GM23338 (cell line): ENCODE measurements at regions not wholly inside any gene's neighbourhood (a gene's known extent, or its start where the extent isn't known, plus 50 kb on each side); places are given as distances from the start of the nearest gene placed in this dataset.

Experiments
- ATAC-seq: fragments of 200-7000 bp; cut with Tn5 transposase; 3 replicates; pipeline ENCODE4 v1.9.1; 2020
- DNase-seq: peaks from one replicate; pipeline ENCODE4 v3.0.0-alpha.2; 2015; ENCODE audit warnings: low spot score
- H2AFZ ChIP-seq: fragments of 200-600 bp; sonication (generic); 2 replicates; pipeline ENCODE4 v1.8.0; 2016; ENCODE audit warnings: antibody characterized with exemption, mild to moderate bottlenecking, moderate library complexity
- H3F3A ChIP-seq: fragments of 200-600 bp; sonication (generic); replicated peaks from 2 replicates; pipeline ENCODE4 v1.8.0; 2017; ENCODE audit warnings: antibody characterized with exemption, mixed run types, low read depth
- H3K27ac ChIP-seq: fragments of 200-600 bp; sonication (generic); 2 replicates; pipeline ENCODE4 v1.6.1; 2016; ENCODE audit warnings: low read depth
- H3K27me3 ChIP-seq: fragments of 200-600 bp; sonication (generic); 2 replicates; pipeline ENCODE4 v1.8.0; 2016; ENCODE audit warnings: mild to moderate bottlenecking, mixed run types, moderate library complexity; ENCODE audit not compliant: insufficient read depth
- H3K36me3 ChIP-seq: fragments of 200-600 bp; sonication (generic); 2 replicates; pipeline ENCODE4 v1.8.0; 2016; ENCODE audit warnings: mild to moderate bottlenecking; ENCODE audit not compliant: insufficient read depth
- H3K4me1 ChIP-seq: fragments of 200-600 bp; sonication (generic); 2 replicates; pipeline ENCODE4 v1.8.0; 2016; ENCODE audit warnings: mild to moderate bottlenecking, moderate library complexity; ENCODE audit not compliant: insufficient read depth
- H3K4me2 ChIP-seq: fragments of 200-600 bp; sonication (generic); 2 replicates; pipeline ENCODE4 v1.7.1; 2017; ENCODE audit warnings: mixed run types
- H3K4me3 ChIP-seq: fragments of 200-600 bp; sonication (generic); 2 replicates; pipeline ENCODE4 v1.6.1; 2016; ENCODE audit warnings: mixed run types
- H3K79me2 ChIP-seq: fragments of 200-600 bp; sonication (generic); replicated peaks from 2 replicates; pipeline ENCODE4 v1.8.0; 2017; ENCODE audit warnings: mild to moderate bottlenecking; ENCODE audit not compliant: insufficient read depth
- H3K9me2 ChIP-seq: fragments of 200-600 bp; sonication (generic); 2 replicates; pipeline ENCODE4 v1.8.0; 2017; ENCODE audit not compliant: insufficient read depth
- H4K20me1 ChIP-seq: fragments of 200-600 bp; sonication (generic); replicated peaks from 2 replicates; pipeline ENCODE4 v1.8.0; 2017; ENCODE audit warnings: mild to moderate bottlenecking; ENCODE audit not compliant: insufficient read depth
- H3K27ac Mint-ChIP-seq: 2 replicates; pipeline ENCODE4 v1.8.0; 2020; ENCODE audit warnings: inconsistent platforms, mild to moderate bottlenecking, moderate library complexity, mixed read lengths
- H3K27me3 Mint-ChIP-seq: 3 replicates; pipeline ENCODE4 v1.8.0; 2022; ENCODE audit warnings: low read depth, mild to moderate bottlenecking, moderate library complexity, mixed read lengths, inconsistent platforms; ENCODE audit not compliant: insufficient read depth, poor library complexity
- H3K36me3 Mint-ChIP-seq: 3 replicates; pipeline ENCODE4 v1.8.0; 2021; ENCODE audit warnings: low read depth, mild to moderate bottlenecking, inconsistent platforms, moderate library complexity, mixed read lengths
- H3K4me1 Mint-ChIP-seq: 3 replicates; pipeline ENCODE4 v1.8.0; 2020; ENCODE audit warnings: mild to moderate bottlenecking, inconsistent platforms, mixed read lengths
- H3K4me3 Mint-ChIP-seq: 3 replicates; pipeline ENCODE4 v1.8.0; 2021; ENCODE audit warnings: moderate library complexity, mild to moderate bottlenecking, inconsistent platforms, mixed read lengths
- H3K9me3 Mint-ChIP-seq: 3 replicates; pipeline ENCODE4 v1.8.0; 2020; ENCODE audit warnings: moderate library complexity, mild to moderate bottlenecking, inconsistent platforms, mixed read lengths
- NANOG ChIP-seq: IDR thresholded peaks from 2 replicates; pipeline ENCODE4 v1.6.1; 2016; ENCODE audit warnings: antibody characterized with exemption, borderline replicate concordance
- TF ChIP-seq, protein P1 (sequence below): fragments of 250-450 bp; sonication (Bioruptor Pico); IDR thresholded peaks from 2 replicates; pipeline ENCODE4 v1.5.0; 2020; ENCODE audit warnings: mild to moderate bottlenecking, moderate library complexity
- TF ChIP-seq, protein P2 (sequence below), 2 experiments: fragments of 200-600 bp in 1 of 2; sonication (generic) in 1 of 2; conservative IDR thresholded peaks; 2 replicates each; pipeline versions ENCODE4 v1.5.1 to v1.6.1; 2016 to 2017; ENCODE audit warnings: antibody characterized with exemption in 2 of 2, low read depth in 2 of 2, mild to moderate bottlenecking in 2 of 2, moderate library complexity in 1 of 2

DNA sequence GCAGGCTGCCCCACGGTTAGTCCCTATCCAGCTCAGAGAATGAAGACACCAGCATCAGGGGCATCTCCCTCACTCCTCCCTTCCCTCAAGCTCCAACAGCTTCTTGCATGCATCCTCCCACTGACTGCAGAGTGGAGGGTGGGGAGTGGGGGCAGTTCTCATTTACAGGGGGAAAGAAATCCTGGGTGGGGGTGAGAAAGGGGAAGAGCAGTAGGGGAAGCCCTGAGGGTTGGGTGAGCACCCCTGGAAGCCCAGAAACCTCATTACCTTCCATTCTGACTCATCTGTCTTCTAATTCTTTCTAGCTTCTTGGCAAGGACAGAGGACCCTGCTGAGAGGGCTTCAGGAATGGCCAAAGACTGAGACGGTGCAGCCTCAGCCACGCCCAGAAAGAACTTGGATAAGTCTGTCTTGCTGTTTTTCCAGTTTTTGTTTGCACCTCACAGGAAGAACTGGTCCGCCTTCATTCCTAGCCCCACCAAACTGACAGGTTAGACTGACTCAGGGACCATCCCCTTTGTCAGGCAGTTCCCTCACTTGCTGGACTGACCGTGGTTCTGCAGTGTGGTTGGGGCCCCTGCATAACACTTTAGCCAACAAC lies 52.5 kb upstream of the WSB1 start:
- Histone ChIP-seq H3K27me3 (no peaks in the 10 kb centered on the region), H3K4me2 (no peak overlapping the region), H3K27ac (no peak overlapping the region), H3K4me3 (no peak overlapping the region), H3K4me1 (peaks cover 11% of the 10 kb centered on the region), H3F3A (no peaks in the 10 kb centered on the region), H3K9me2 (no peaks in the 10 kb centered on the region), H4K20me1 (no peaks in the 10 kb centered on the region), H2AFZ (0 out of 2 replicates have a peak overlapping the region, but pooled peaks have one; percentile 38), H3K36me3 (no peaks in the 10 kb centered on the region), H3K79me2 (no peaks in the 10 kb centered on the region)
- peak; percentile 28 for DNase-seq
- H3K27ac Mint-ChIP-seq, result no peak overlapping the region
- H3K4me1 Mint-ChIP-seq, result peaks cover 18% of the 10 kb centered on the region
- ATAC-seq, result no peak
- H3K9me3 Mint-ChIP-seq, result no peaks in the 10 kb centered on the region
- H3K4me3 Mint-ChIP-seq, result no peak overlapping the region
- peaks cover 10% of the 10 kb centered on the region for H3K27me3 Mint-ChIP-seq
- no peaks in the 10 kb centered on the region for H3K36me3 Mint-ChIP-seq
- TF ChIP-seq, protein P1, sequence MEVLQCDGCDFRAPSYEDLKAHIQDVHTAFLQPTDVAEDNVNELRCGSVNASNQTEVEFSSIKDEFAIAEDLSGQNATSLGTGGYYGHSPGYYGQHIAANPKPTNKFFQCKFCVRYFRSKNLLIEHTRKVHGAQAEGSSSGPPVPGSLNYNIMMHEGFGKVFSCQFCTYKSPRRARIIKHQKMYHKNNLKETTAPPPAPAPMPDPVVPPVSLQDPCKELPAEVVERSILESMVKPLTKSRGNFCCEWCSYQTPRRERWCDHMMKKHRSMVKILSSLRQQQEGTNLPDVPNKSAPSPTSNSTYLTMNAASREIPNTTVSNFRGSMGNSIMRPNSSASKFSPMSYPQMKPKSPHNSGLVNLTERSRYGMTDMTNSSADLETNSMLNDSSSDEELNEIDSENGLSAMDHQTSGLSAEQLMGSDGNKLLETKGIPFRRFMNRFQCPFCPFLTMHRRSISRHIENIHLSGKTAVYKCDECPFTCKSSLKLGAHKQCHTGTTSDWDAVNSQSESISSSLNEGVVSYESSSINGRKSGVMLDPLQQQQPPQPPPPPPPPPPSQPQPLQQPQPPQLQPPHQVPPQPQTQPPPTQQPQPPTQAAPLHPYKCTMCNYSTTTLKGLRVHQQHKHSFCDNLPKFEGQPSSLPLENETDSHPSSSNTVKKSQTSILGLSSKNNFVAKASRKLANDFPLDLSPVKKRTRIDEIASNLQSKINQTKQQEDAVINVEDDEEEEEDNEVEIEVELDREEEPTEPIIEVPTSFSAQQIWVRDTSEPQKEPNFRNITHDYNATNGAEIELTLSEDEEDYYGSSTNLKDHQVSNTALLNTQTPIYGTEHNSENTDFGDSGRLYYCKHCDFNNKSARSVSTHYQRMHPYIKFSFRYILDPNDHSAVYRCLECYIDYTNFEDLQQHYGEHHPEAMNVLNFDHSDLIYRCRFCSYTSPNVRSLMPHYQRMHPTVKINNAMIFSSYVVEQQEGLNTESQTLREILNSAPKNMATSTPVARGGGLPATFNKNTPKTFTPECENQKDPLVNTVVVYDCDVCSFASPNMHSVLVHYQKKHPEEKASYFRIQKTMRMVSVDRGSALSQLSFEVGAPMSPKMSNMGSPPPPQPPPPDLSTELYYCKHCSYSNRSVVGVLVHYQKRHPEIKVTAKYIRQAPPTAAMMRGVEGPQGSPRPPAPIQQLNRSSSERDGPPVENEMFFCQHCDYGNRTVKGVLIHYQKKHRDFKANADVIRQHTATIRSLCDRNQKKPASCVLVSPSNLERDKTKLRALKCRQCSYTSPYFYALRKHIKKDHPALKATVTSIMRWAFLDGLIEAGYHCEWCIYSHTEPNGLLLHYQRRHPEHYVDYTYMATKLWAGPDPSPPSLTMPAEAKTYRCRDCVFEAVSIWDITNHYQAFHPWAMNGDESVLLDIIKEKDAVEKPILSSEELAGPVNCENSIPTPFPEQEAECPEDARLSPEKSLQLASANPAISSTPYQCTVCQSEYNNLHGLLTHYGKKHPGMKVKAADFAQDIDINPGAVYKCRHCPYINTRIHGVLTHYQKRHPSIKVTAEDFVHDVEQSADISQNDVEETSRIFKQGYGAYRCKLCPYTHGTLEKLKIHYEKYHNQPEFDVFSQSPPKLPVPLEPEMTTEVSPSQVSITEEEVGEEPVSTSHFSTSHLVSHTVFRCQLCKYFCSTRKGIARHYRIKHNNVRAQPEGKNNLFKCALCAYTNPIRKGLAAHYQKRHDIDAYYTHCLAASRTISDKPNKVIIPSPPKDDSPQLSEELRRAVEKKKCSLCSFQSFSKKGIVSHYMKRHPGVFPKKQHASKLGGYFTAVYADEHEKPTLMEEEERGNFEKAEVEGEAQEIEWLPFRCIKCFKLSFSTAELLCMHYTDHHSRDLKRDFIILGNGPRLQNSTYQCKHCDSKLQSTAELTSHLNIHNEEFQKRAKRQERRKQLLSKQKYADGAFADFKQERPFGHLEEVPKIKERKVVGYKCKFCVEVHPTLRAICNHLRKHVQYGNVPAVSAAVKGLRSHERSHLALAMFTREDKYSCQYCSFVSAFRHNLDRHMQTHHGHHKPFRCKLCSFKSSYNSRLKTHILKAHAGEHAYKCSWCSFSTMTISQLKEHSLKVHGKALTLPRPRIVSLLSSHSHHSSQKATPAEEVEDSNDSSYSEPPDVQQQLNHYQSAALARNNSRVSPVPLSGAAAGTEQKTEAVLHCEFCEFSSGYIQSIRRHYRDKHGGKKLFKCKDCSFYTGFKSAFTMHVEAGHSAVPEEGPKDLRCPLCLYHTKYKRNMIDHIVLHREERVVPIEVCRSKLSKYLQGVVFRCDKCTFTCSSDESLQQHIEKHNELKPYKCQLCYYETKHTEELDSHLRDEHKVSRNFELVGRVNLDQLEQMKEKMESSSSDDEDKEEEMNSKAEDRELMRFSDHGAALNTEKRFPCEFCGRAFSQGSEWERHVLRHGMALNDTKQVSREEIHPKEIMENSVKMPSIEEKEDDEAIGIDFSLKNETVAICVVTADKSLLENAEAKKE (CRISPR knock-in tag), result no peak

DNA sequence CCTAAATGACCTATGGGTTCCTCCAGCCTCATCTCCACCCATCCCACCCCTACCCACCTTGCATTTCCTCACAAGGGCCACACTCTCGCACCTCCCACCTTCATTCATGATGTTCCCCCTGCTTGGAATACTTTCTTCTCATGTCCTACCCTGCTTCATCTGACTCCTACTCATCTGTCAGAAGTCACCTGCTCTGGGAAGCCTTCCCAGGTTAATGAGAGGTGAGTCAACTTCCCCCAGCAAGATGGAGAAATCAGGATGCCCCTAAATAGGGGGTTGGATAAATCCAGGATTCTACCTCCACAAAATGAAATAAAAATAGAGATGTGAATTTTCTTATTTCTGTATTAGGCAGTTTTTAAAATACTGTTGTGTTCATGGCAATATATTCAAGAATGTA lies 51.0 kb upstream of the WSB1 start:
- H4K20me1 ChIP-seq, result no peaks in the 10 kb centered on the region
- H3K4me2 ChIP-seq, result no peak overlapping the region
- peaks cover 11% of the 10 kb centered on the region for H3K4me1 ChIP-seq
- no peaks in the 10 kb centered on the region for H3K79me2 ChIP-seq
- Mint-ChIP-seq H3K27me3 (peaks cover 10% of the 10 kb centered on the region), H3K9me3 (no peaks in the 10 kb centered on the region), H3K36me3 (no peaks in the 10 kb centered on the region), H3K4me1 (peaks cover 18% of the 10 kb centered on the region), H3K4me3 (no peak overlapping the region), H3K27ac (no peak overlapping the region)
- no peaks in the 10 kb centered on the region for H3K9me2 ChIP-seq
- no peak for ATAC-seq
- H3K27ac ChIP-seq, result no peak overlapping the region
- DNase-seq, result no peak
- no peaks in the 10 kb centered on the region for H3K27me3 ChIP-seq
- H3K4me3 ChIP-seq, result no peak overlapping the region
- H2AFZ ChIP-seq, result no peak overlapping the region
- no peaks in the 10 kb centered on the region for H3K36me3 ChIP-seq
- no peaks in the 10 kb centered on the region for H3F3A ChIP-seq
- TF ChIP-seq, protein P1 (CRISPR knock-in tag), result no peak
- TF ChIP-seq, protein P2, sequence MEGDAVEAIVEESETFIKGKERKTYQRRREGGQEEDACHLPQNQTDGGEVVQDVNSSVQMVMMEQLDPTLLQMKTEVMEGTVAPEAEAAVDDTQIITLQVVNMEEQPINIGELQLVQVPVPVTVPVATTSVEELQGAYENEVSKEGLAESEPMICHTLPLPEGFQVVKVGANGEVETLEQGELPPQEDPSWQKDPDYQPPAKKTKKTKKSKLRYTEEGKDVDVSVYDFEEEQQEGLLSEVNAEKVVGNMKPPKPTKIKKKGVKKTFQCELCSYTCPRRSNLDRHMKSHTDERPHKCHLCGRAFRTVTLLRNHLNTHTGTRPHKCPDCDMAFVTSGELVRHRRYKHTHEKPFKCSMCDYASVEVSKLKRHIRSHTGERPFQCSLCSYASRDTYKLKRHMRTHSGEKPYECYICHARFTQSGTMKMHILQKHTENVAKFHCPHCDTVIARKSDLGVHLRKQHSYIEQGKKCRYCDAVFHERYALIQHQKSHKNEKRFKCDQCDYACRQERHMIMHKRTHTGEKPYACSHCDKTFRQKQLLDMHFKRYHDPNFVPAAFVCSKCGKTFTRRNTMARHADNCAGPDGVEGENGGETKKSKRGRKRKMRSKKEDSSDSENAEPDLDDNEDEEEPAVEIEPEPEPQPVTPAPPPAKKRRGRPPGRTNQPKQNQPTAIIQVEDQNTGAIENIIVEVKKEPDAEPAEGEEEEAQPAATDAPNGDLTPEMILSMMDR (conservative IDR thresholded peaks at IDR 0.05; ENCODE audit: low read depth in 2 of 2), result no peak
- TF ChIP-seq NANOG, result no peak
